GM06990 (cell line): ENCODE measurements at regions not wholly inside any gene's neighbourhood (a gene's known extent, or its start where the extent isn't known, plus 50 kb on each side); places are given as distances from the start of the nearest gene placed in this dataset.

Experiments used
- DNase-seq: peaks from one replicate; pipeline ENCODE4 v3.0.0-alpha.2; 2011; ENCODE audit not compliant: insufficient read length; ENCODE audit errors: extremely low read depth
- H3K27me3 ChIP-seq: replicated peaks from 2 replicates; pipeline ENCODE4 v1.6.0; 2011; ENCODE audit warnings: low read length; ENCODE audit not compliant: control insufficient read depth, insufficient read depth
- H3K36me3 ChIP-seq: 2 replicates; pipeline ENCODE4 v1.5.1; 2011; ENCODE audit warnings: low read length; ENCODE audit not compliant: control insufficient read depth, insufficient read depth
- H3K4me3 ChIP-seq: replicated peaks from 2 replicates; pipeline ENCODE4 v1.5.1; 2011; ENCODE audit warnings: low read depth, mild to moderate bottlenecking, control low read depth, low read length
- TF ChIP-seq, protein P1 (sequence below): IDR thresholded peaks from 2 replicates; pipeline ENCODE4 v1.5.1; 2011; ENCODE audit warnings: low read length, control low read depth, mild to moderate bottlenecking, inconsistent platforms; ENCODE audit not compliant: insufficient read depth, poor library complexity, severe bottlenecking

- Histone ChIP-seq H3K4me3 (no peak overlapping the region), H3K27me3 (no peaks in the 10 kb centered on the region; the same call in none of the 2 replicates), H3K36me3 (no peaks in the 10 kb centered on the region)
- DNase-seq, result no peak
- TF ChIP-seq, protein P1, sequence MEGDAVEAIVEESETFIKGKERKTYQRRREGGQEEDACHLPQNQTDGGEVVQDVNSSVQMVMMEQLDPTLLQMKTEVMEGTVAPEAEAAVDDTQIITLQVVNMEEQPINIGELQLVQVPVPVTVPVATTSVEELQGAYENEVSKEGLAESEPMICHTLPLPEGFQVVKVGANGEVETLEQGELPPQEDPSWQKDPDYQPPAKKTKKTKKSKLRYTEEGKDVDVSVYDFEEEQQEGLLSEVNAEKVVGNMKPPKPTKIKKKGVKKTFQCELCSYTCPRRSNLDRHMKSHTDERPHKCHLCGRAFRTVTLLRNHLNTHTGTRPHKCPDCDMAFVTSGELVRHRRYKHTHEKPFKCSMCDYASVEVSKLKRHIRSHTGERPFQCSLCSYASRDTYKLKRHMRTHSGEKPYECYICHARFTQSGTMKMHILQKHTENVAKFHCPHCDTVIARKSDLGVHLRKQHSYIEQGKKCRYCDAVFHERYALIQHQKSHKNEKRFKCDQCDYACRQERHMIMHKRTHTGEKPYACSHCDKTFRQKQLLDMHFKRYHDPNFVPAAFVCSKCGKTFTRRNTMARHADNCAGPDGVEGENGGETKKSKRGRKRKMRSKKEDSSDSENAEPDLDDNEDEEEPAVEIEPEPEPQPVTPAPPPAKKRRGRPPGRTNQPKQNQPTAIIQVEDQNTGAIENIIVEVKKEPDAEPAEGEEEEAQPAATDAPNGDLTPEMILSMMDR, result no peak
Observed at GRCh38 chr1:181260271-181260670, 171.8 kb downstream of the IER5 start.

DNA sequence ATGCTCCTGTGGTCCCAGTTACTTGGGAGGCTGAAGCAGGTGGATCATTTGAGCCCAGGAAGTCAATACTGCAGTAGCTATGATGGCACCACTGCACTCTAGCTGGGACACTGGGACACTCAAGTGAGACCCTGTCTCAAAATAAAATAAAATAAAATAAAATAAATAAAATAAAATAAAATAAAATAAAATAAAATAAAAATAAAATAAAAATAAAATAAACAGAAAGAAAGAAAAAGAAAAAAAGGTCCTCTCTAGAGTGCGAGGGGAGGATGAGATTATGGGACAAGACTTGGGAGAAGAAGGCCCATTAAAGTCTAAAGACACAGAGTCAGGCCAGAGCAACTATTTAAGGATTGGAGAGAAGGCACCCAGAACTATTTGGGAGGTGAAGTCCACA is 172.5 kb downstream of the IER5 start:
- no peaks in the 10 kb centered on the region for H3K36me3 ChIP-seq
- H3K27me3 ChIP-seq, result no peaks in the 10 kb centered on the region; the same call in none of the 2 replicates
- DNase-seq, result no peak
- TF ChIP-seq, protein P1, result no peak
- H3K4me3 ChIP-seq, result no peak overlapping the region

DNA sequence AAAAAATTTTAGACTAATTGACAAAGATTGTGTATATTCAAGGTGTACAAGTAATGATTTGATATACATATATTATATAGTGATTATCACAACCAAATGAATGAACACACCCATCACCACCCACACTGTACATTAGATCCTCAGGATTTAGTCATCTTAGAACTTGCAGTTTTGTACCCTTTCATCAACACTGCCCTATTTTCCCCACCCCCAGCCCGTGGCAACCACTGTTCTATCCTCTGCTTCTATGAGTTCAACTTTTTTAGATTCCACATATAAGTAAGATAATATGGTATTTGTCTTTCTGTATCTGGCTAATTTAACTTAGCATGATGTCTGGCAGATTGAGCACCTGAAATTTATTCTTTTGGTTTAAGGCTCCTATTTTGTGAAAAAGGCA is 173.6 kb downstream of the IER5 start:
- Histone ChIP-seq H3K27me3 (no peaks in the 10 kb centered on the region; the same call in none of the 2 replicates), H3K4me3 (no peak overlapping the region), H3K36me3 (no peaks in the 10 kb centered on the region)
- TF ChIP-seq, protein P1, result no peak
- no peak for DNase-seq

DNA sequence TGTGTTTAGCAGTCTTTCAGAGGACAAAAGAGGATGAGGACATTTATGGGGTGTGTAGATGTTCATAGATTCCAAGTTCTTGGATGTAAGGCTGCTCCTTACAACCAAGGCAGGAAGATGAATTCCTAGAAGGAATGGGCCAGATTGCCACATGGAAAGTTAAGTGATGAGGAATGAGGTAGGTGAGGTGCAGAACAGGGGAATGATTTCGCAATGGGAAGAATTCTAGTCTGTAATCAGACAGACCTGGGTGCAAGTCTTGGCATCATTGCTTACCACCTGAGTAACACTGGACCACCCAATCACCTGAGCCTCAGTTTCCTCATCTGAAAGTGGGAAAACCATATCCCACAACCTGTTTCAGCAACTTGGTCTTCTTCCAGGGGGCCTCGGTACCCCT is 174.9 kb downstream of the IER5 start:
- H3K36me3 ChIP-seq, result no peaks in the 10 kb centered on the region
- no peak overlapping the region for H3K4me3 ChIP-seq
- TF ChIP-seq, protein P1, result no peak
- no peak for DNase-seq
- H3K27me3 ChIP-seq, result no peaks in the 10 kb centered on the region; the same call in 1 of the 2 replicates

GRCh38 chr1:181264821-181265220 is 176.3 kb downstream of the IER5 start:
- TF ChIP-seq, protein P1, result no peak
- Histone ChIP-seq H3K4me3 (no peak overlapping the region), H3K27me3 (no peaks in the 10 kb centered on the region; the same call in 1 of the 2 replicates), H3K36me3 (no peaks in the 10 kb centered on the region)
- DNase-seq, result no peak

DNA sequence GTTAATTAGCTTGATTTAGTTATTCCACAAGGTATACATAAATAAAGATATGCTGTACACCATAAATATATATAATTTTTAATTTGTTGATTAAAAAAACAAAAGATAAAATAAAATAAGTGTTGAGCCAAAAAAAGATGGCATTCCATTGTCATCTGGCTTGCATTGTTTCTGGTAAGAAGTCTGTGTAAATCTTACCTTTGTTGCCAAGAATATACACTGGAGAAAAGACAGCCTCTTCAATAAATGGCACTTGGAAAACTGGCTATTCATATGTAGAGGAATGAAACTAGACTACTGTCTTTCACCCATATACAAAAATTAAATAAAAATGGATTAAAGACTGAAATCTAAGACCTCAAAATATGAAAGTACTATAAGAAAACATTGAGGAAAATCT is 196.5 kb downstream of the IER5 start:
- H3K4me3 ChIP-seq, result no peak overlapping the region
- TF ChIP-seq, protein P1, result no peak
- DNase-seq, result no peak

More for the DNA sequence above, 196.5 kb downstream of the IER5 start:
- no peaks in the 10 kb centered on the region for H3K36me3 ChIP-seq
- H3K27me3 ChIP-seq, result no peaks in the 10 kb centered on the region
